Tibial nerve (tissue), 3 donors: ENCODE measurements at regions not wholly inside any gene's neighbourhood (a gene's known extent, or its start where the extent isn't known, plus 50 kb on each side); places are given as distances from the start of the nearest gene placed in this dataset.

ENCODE experiments used
- POLR2A ChIP-seq, 2 donors: fragments of 450-650 bp; IDR thresholded peaks; one replicate each; pipeline ENCODE4 v1.6.1; 2017; ENCODE audit warnings: antibody characterized with exemption in 2 of 2, mild to moderate bottlenecking in 2 of 2, moderate library complexity in 2 of 2
- TF ChIP-seq, protein P1 (sequence below), 5 experiments: fragments of 200-600 bp in 3 of 5; fragments of 450-650 bp in 2 of 5; sonication (generic) in 3 of 5; IDR thresholded peaks; one replicate each; pipeline ENCODE4 v1.5.1; 2016 to 2019; ENCODE audit warnings: antibody characterized with exemption in 5 of 5, mild to moderate bottlenecking in 3 of 5, moderate library complexity in 2 of 5

GRCh38 chr2:52537588-52537987 lies 1230.0 kb upstream of the CHAC2 start:
- TF ChIP-seq POLR2A (IDR thresholded peaks at IDR 0.05): no peak
- TF ChIP-seq, protein P1, sequence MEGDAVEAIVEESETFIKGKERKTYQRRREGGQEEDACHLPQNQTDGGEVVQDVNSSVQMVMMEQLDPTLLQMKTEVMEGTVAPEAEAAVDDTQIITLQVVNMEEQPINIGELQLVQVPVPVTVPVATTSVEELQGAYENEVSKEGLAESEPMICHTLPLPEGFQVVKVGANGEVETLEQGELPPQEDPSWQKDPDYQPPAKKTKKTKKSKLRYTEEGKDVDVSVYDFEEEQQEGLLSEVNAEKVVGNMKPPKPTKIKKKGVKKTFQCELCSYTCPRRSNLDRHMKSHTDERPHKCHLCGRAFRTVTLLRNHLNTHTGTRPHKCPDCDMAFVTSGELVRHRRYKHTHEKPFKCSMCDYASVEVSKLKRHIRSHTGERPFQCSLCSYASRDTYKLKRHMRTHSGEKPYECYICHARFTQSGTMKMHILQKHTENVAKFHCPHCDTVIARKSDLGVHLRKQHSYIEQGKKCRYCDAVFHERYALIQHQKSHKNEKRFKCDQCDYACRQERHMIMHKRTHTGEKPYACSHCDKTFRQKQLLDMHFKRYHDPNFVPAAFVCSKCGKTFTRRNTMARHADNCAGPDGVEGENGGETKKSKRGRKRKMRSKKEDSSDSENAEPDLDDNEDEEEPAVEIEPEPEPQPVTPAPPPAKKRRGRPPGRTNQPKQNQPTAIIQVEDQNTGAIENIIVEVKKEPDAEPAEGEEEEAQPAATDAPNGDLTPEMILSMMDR (IDR thresholded peaks at IDR 0.05): no peak
